Neuronal stem cell (in vitro differentiated cells): ENCODE measurements at regions not wholly inside any gene's neighbourhood (a gene's known extent, or its start where the extent isn't known, plus 50 kb on each side); places are given as distances from the start of the nearest gene placed in this dataset. TPM values are rescaled to one million over a fixed set of nuclear protein-coding genes. Genes with fewer than 3 reads are reported as not detected.

ENCODE experiments used
- DNase-seq: peaks from one replicate; pipeline ENCODE4 v3.0.0-alpha.2; 2013; ENCODE audit warnings: low spot score
- H2AFZ ChIP-seq: one replicate; pipeline ENCODE4 v1.6.1; 2013; ENCODE audit warnings: mild to moderate bottlenecking, low read length, inconsistent platforms
- H2AK5ac ChIP-seq: 2 replicates; pipeline ENCODE4 v1.6.1; 2013; ENCODE audit warnings: low read depth, mild to moderate bottlenecking, inconsistent platforms, low read length, moderate library complexity, mixed read lengths
- H2BK120ac ChIP-seq: 2 replicates; pipeline ENCODE4 v1.6.1; 2013; ENCODE audit warnings: low read depth, mild to moderate bottlenecking, inconsistent platforms, low read length, moderate library complexity, mixed read lengths
- H2BK12ac ChIP-seq: one replicate; pipeline ENCODE4 v1.6.1; 2013; ENCODE audit warnings: low read length, inconsistent platforms
- H2BK15ac ChIP-seq: 2 replicates; pipeline ENCODE4 v1.6.1; 2013; ENCODE audit warnings: mild to moderate bottlenecking, low read length, inconsistent platforms, mixed read lengths
- H2BK5ac ChIP-seq: one replicate; pipeline ENCODE4 v1.6.1; 2013; ENCODE audit warnings: inconsistent platforms, mild to moderate bottlenecking, low read length, moderate library complexity
- H3K14ac ChIP-seq: one replicate; pipeline ENCODE4 v1.6.1; 2013; ENCODE audit warnings: low read length, inconsistent platforms
- H3K18ac ChIP-seq: 2 replicates; pipeline ENCODE4 v1.6.1; 2013; ENCODE audit warnings: low read length, inconsistent platforms
- H3K23ac ChIP-seq: 2 replicates; pipeline ENCODE4 v1.6.1; 2013; ENCODE audit warnings: low read depth, mild to moderate bottlenecking, mixed read lengths, low read length, inconsistent platforms; ENCODE audit not compliant: poor library complexity
- H3K27ac ChIP-seq: replicated peaks from 3 replicates; pipeline ENCODE4 v1.5.1; 2013; ENCODE audit warnings: low read length, inconsistent platforms
- H3K27me3 ChIP-seq, 3 experiments: 2 replicates each; pipeline ENCODE4 v1.6.1; 2013; ENCODE audit warnings: low read length in 3 of 3, mild to moderate bottlenecking in 2 of 3, inconsistent platforms in 1 of 3, low read depth in 1 of 3, mixed read lengths in 1 of 3, moderate library complexity in 1 of 3; ENCODE audit not compliant: control insufficient read depth in 3 of 3, insufficient read depth in 3 of 3
- H3K36me3 ChIP-seq, 2 donors: replicated peaks in 1 of 2; 2 replicates each; pipeline ENCODE4 v1.6.1; 2013; ENCODE audit warnings: low read length in 2 of 2; ENCODE audit not compliant: control insufficient read depth in 2 of 2, insufficient read depth in 2 of 2
- H3K4ac ChIP-seq: 2 replicates; pipeline ENCODE4 v1.6.1; 2013; ENCODE audit warnings: inconsistent platforms, mild to moderate bottlenecking, low read length, moderate library complexity
- H3K4me1 ChIP-seq, 2 donors: 1 replicate in 1 of 2; 2 replicates in 1 of 2; pipeline ENCODE4 v1.6.1; 2013; ENCODE audit warnings: low read length in 2 of 2, low read depth in 1 of 2; ENCODE audit not compliant: control insufficient read depth in 2 of 2, insufficient read depth in 1 of 2
- H3K4me2 ChIP-seq: one replicate; pipeline ENCODE4 v1.6.1; 2013; ENCODE audit warnings: mild to moderate bottlenecking, low read length, inconsistent platforms; ENCODE audit not compliant: insufficient read depth, poor library complexity, severe bottlenecking
- H3K4me3 ChIP-seq, 2 donors: 2 replicates each; pipeline ENCODE4 v1.5.1; 2013; ENCODE audit warnings: low read length in 2 of 2, mild to moderate bottlenecking in 2 of 2, inconsistent platforms in 1 of 2, moderate library complexity in 1 of 2
- H3K79me1 ChIP-seq: one replicate; pipeline ENCODE4 v1.6.1; 2013; ENCODE audit warnings: low read depth, mild to moderate bottlenecking, inconsistent platforms, low read length, moderate library complexity
- H3K9ac ChIP-seq: one replicate; pipeline ENCODE4 v1.6.1; 2013; ENCODE audit warnings: mild to moderate bottlenecking, low read depth, low read length, inconsistent platforms; ENCODE audit not compliant: poor library complexity
- H3K9me3 ChIP-seq, 2 donors: replicated peaks in 1 of 2; 2 replicates each; pipeline versions ENCODE3 to v1.6.1; 2013; ENCODE audit warnings: low read length in 2 of 2, mild to moderate bottlenecking in 2 of 2, inconsistent platforms in 1 of 2, low read depth in 1 of 2, mixed read lengths in 1 of 2, moderate library complexity in 1 of 2; ENCODE audit not compliant: control insufficient read depth in 2 of 2, insufficient read depth in 1 of 2
- H4K8ac ChIP-seq: one replicate; pipeline ENCODE4 v1.6.1; 2013; ENCODE audit warnings: low read depth, mild to moderate bottlenecking, inconsistent platforms, low read length, moderate library complexity
- H4K91ac ChIP-seq: one replicate; pipeline ENCODE4 v1.6.1; 2013; ENCODE audit warnings: low read length, low read depth, mild to moderate bottlenecking, inconsistent platforms; ENCODE audit not compliant: poor library complexity
- WGBS, 2 donors: extraction: QIAGEN DNeasy Blood & Tissue Kit; methylation state at CpG; one replicate each; pipeline ENCODE4 v1.1.7; 2013; ENCODE audit warnings: missing lambda C conversion rate in 2 of 2, mixed read lengths in 1 of 2; ENCODE audit not compliant: insufficient read length in 2 of 2, insufficient replicate concordance in 1 of 2; ENCODE audit errors: extremely low coverage in 2 of 2; 5-methylcytosine and 5-hydroxymethylcytosine counted together
- small RNA-seq: library from polyadenylated mRNA; stranded (forward); fragments of <200 nt; extraction: miRNeasy Mini kit (QIAGEN cat#:217004); gene quantifications from one replicate; pipeline ENCODE3, GENCODE V24; 2013; ENCODE audit not compliant: insufficient read depth

- no peak overlapping the region for H3K23ac ChIP-seq
- H3K9me3 ChIP-seq, result no peaks in the 10 kb centered on the region
- no peak overlapping the region for H3K18ac ChIP-seq
- H4K8ac ChIP-seq, result no peak overlapping the region
- DNase-seq, result no peak
- H2BK120ac ChIP-seq, result no peak overlapping the region
- no peaks in the 10 kb centered on the region for H3K79me1 ChIP-seq
- no peak overlapping the region for H2BK15ac ChIP-seq
- H4K91ac ChIP-seq, result no peak overlapping the region
- peaks cover 0 to 6% (median 0%) of the 10 kb centered on the region in 3 experiments for H3K27me3 ChIP-seq
- H2BK12ac ChIP-seq, result no peak overlapping the region
- H3K4me3 ChIP-seq, result no peak overlapping the region
- no peak overlapping the region for H2AK5ac ChIP-seq
- no peaks in the 10 kb centered on the region for H3K36me3 ChIP-seq
- WGBS, 2 donors, result no CpG with 5 or more reads among the region's 2 CpGs
- H3K9ac ChIP-seq, result no peak overlapping the region
- no peak overlapping the region for H3K27ac ChIP-seq
- H3K4me1 ChIP-seq, result peaks cover 0 to 6% of the 10 kb centered on the region in 2 donors
- H3K4me2 ChIP-seq, result no peak overlapping the region
- H3K4ac ChIP-seq, result no peak overlapping the region
- H2AFZ ChIP-seq, result no peak overlapping the region
- H3K14ac ChIP-seq, result no peak overlapping the region
- H2BK5ac ChIP-seq, result no peak overlapping the region
Observed at GRCh38 chr15:37880835-37881153, 53.6 kb upstream of the TMCO5A start.

- Histone ChIP-seq H3K4me2 (no peak overlapping the region), H2BK5ac (no peak overlapping the region), H4K8ac (no peak overlapping the region), H3K23ac (no peak overlapping the region), H2AK5ac (no peak overlapping the region), H3K9ac (no peak overlapping the region), H3K9me3 (no peaks in the 10 kb centered on the region), H3K4ac (no peak overlapping the region), H2BK120ac (no peak overlapping the region), H3K79me1 (no peaks in the 10 kb centered on the region), H3K18ac (no peak overlapping the region), H3K4me3 (no peak overlapping the region), H3K27ac (no peak overlapping the region), H2BK15ac (no peak overlapping the region), H3K36me3 (no peaks in the 10 kb centered on the region), H3K14ac (no peak overlapping the region), H4K91ac (no peak overlapping the region), H2BK12ac (no peak overlapping the region), H3K27me3 (peaks cover 0 to 6% (median 0%) of the 10 kb centered on the region in 3 experiments), H2AFZ (no peak overlapping the region), H3K4me1 (peaks cover 0 to 6% of the 10 kb centered on the region in 2 donors)
- no peak for DNase-seq
- no CpG with 5 or more reads among the region's 8 CpGs for WGBS, 2 donors
Observed at GRCh38 chr15:37881237-37882013, 53.0 kb upstream of the TMCO5A start.

GRCh38 chr15:37882640-37883039 is 51.8 kb upstream of the TMCO5A start:
- Histone ChIP-seq H3K27me3 (peaks cover 0 to 6% (median 0%) of the 10 kb centered on the region in 3 experiments), H2AK5ac (no peak overlapping the region), H3K27ac (no peak overlapping the region), H3K9me3 (no peaks in the 10 kb centered on the region), H3K4ac (no peak overlapping the region), H3K9ac (no peak overlapping the region), H4K8ac (no peak overlapping the region), H3K18ac (no peak overlapping the region), H2BK120ac (no peak overlapping the region), H4K91ac (no peak overlapping the region), H2BK5ac (no peak overlapping the region), H3K14ac (no peak overlapping the region), H2BK15ac (no peak overlapping the region), H3K79me1 (no peaks in the 10 kb centered on the region), H3K4me2 (no peak overlapping the region), H3K23ac (no peak overlapping the region), H2AFZ (no peak overlapping the region), H3K4me3 (no peak overlapping the region), H2BK12ac (no peak overlapping the region), H3K4me1 (peaks cover 0 to 6% of the 10 kb centered on the region in 2 donors), H3K36me3 (no peaks in the 10 kb centered on the region)
- DNase-seq, result no peak
- no CpG with 5 or more reads among the region's 2 CpGs for WGBS, 2 donors

Small RNA genes in the stretch of these regions (small RNA-seq; reads per million reads assigned to genes)
- not detected for gene RF00017
